SJSA1 (cell line): ENCODE measurements at regions not wholly inside any gene's neighbourhood (a gene's known extent, or its start where the extent isn't known, plus 50 kb on each side); places are given as distances from the start of the nearest gene placed in this dataset.

Experiments used
- DNase-seq, 2 experiments: peaks; one replicate each; pipeline ENCODE4 v3.0.0-alpha.2; 2015 to 2020; ENCODE audit warnings: low spot score in 2 of 2, low read depth in 1 of 2
- H3K27ac ChIP-seq: fragments of 250-450 bp; sonication (Bioruptor Pico); 2 replicates; pipeline ENCODE4 v1.5.1; 2020; ENCODE audit warnings: mild to moderate bottlenecking, moderate library complexity
- H3K27me3 ChIP-seq: fragments of 250-450 bp; sonication (Bioruptor Pico); replicated peaks from 2 replicates; pipeline ENCODE4 v1.5.1; 2020; ENCODE audit warnings: mild to moderate bottlenecking, moderate library complexity
- H3K36me3 ChIP-seq: fragments of 250-450 bp; sonication (Bioruptor Pico); 2 replicates; pipeline ENCODE4 v1.5.1; 2020; ENCODE audit warnings: mild to moderate bottlenecking
- H3K4me1 ChIP-seq: fragments of 250-450 bp; sonication (Bioruptor Pico); replicated peaks from 2 replicates; pipeline ENCODE4 v1.6.1; 2021; ENCODE audit warnings: mild to moderate bottlenecking
- H3K4me3 ChIP-seq: fragments of 250-450 bp; sonication (Bioruptor Pico); 2 replicates; pipeline ENCODE4 v1.5.1; 2020; ENCODE audit warnings: mild to moderate bottlenecking
- H3K9me3 ChIP-seq: fragments of 250-450 bp; sonication (Bioruptor Pico); replicated peaks from 2 replicates; pipeline ENCODE4 v1.5.1; 2020; ENCODE audit warnings: mild to moderate bottlenecking

- Histone ChIP-seq H3K27ac (no peak overlapping the region), H3K4me1 (no peaks in the 10 kb centered on the region), H3K4me3 (no peak overlapping the region), H3K36me3 (no peaks in the 10 kb centered on the region), H3K9me3 (no peaks in the 10 kb centered on the region; the same call in 1 of the 2 replicates), H3K27me3 (no peaks in the 10 kb centered on the region)
- no peak for DNase-seq
Observed at GRCh38 chr4:133000012-133000411, 149.1 kb upstream of the PCDH10 start.

GRCh38 chr4:133003169-133003568 is 145.9 kb upstream of the PCDH10 start:
- no peak overlapping the region for H3K27ac ChIP-seq
- no peaks in the 10 kb centered on the region for H3K27me3 ChIP-seq
- no peak overlapping the region for H3K4me3 ChIP-seq
- no peaks in the 10 kb centered on the region for H3K4me1 ChIP-seq
- H3K9me3 ChIP-seq = no peaks in the 10 kb centered on the region; the same call in 1 of the 2 replicates
- no peaks in the 10 kb centered on the region for H3K36me3 ChIP-seq
- DNase-seq = no peak

- Histone ChIP-seq H3K9me3 (peaks cover 2% of the 10 kb centered on the region; the same call in 1 of the 2 replicates), H3K27ac (no peak overlapping the region), H3K4me3 (no peak overlapping the region), H3K27me3 (no peaks in the 10 kb centered on the region), H3K4me1 (no peaks in the 10 kb centered on the region), H3K36me3 (no peaks in the 10 kb centered on the region)
- no peak for DNase-seq
Observed at GRCh38 chr4:133014473-133015135, 134.5 kb upstream of the PCDH10 start.

- H3K36me3 ChIP-seq = no peaks in the 10 kb centered on the region
- DNase-seq = no peak
- H3K9me3 ChIP-seq = 0 out of 2 replicates have a peak, but pooled peaks cover 2% of the 10 kb centered on the region
- no peak overlapping the region for H3K4me3 ChIP-seq
- no peak overlapping the region for H3K27ac ChIP-seq
- no peaks in the 10 kb centered on the region for H3K4me1 ChIP-seq
- H3K27me3 ChIP-seq = no peaks in the 10 kb centered on the region
Observed at GRCh38 chr4:133045288-133045687, 103.8 kb upstream of the PCDH10 start.

GRCh38 chr4:133046156-133046555 is 102.9 kb upstream of the PCDH10 start:
- H3K36me3 ChIP-seq = no peaks in the 10 kb centered on the region
- H3K9me3 ChIP-seq = 0 out of 2 replicates have a peak, but pooled peaks cover 2% of the 10 kb centered on the region
- DNase-seq = no peak
- H3K4me1 ChIP-seq = no peaks in the 10 kb centered on the region
- no peak overlapping the region for H3K4me3 ChIP-seq
- H3K27ac ChIP-seq = no peak overlapping the region
- no peaks in the 10 kb centered on the region for H3K27me3 ChIP-seq

- Histone ChIP-seq H3K27ac (no peak overlapping the region), H3K4me3 (no peak overlapping the region), H3K27me3 (no peaks in the 10 kb centered on the region), H3K9me3 (0 out of 2 replicates have a peak, but pooled peaks cover 3% of the 10 kb centered on the region), H3K36me3 (no peaks in the 10 kb centered on the region), H3K4me1 (no peaks in the 10 kb centered on the region)
- no peak for DNase-seq
Observed at GRCh38 chr4:133058701-133059100, 90.4 kb upstream of the PCDH10 start.

- Histone ChIP-seq H3K4me3 (no peak overlapping the region), H3K36me3 (no peaks in the 10 kb centered on the region), H3K27me3 (no peaks in the 10 kb centered on the region), H3K9me3 (0 out of 2 replicates have a peak, but pooled peaks cover 3% of the 10 kb centered on the region), H3K27ac (no peak overlapping the region), H3K4me1 (no peaks in the 10 kb centered on the region)
- DNase-seq = no peak
Observed at GRCh38 chr4:133059117-133059516, 90.0 kb upstream of the PCDH10 start.

GRCh38 chr4:133062851-133063250 is 86.2 kb upstream of the PCDH10 start:
- Histone ChIP-seq H3K9me3 (peaks cover 3% of the 10 kb centered on the region; the same call in 1 of the 2 replicates), H3K4me1 (no peaks in the 10 kb centered on the region), H3K27me3 (no peaks in the 10 kb centered on the region), H3K4me3 (no peak overlapping the region), H3K36me3 (no peaks in the 10 kb centered on the region), H3K27ac (no peak overlapping the region)
- DNase-seq = no peak

GRCh38 chr4:133068083-133068482 is 81.0 kb upstream of the PCDH10 start:
- Histone ChIP-seq H3K9me3 (peaks cover under 1% of the 10 kb centered on the region), H3K27ac (no peak overlapping the region), H3K4me1 (no peaks in the 10 kb centered on the region), H3K36me3 (no peaks in the 10 kb centered on the region), H3K27me3 (no peaks in the 10 kb centered on the region), H3K4me3 (no peak overlapping the region)
- DNase-seq = no peak

- DNase-seq = no peak
- H3K27ac ChIP-seq = no peak overlapping the region
- H3K27me3 ChIP-seq = no peaks in the 10 kb centered on the region
- no peaks in the 10 kb centered on the region for H3K36me3 ChIP-seq
- H3K4me1 ChIP-seq = no peaks in the 10 kb centered on the region
- no peaks in the 10 kb centered on the region for H3K9me3 ChIP-seq
- H3K4me3 ChIP-seq = no peak overlapping the region
Observed at GRCh38 chr4:133081246-133081645, 67.8 kb upstream of the PCDH10 start.

- no peaks in the 10 kb centered on the region for H3K27me3 ChIP-seq
- no peaks in the 10 kb centered on the region for H3K9me3 ChIP-seq
- no peaks in the 10 kb centered on the region for H3K36me3 ChIP-seq
- no peak for DNase-seq
- no peak overlapping the region for H3K4me3 ChIP-seq
- no peak overlapping the region for H3K27ac ChIP-seq
- no peaks in the 10 kb centered on the region for H3K4me1 ChIP-seq
Observed at GRCh38 chr4:133084421-133084820, 64.7 kb upstream of the PCDH10 start.

- no peak overlapping the region for H3K4me3 ChIP-seq
- no peaks in the 10 kb centered on the region; the same call in 1 of the 2 replicates for H3K9me3 ChIP-seq
- no peaks in the 10 kb centered on the region for H3K36me3 ChIP-seq
- H3K27ac ChIP-seq = no peak overlapping the region
- DNase-seq = no peak
- no peaks in the 10 kb centered on the region for H3K4me1 ChIP-seq
- H3K27me3 ChIP-seq = no peaks in the 10 kb centered on the region
Observed at GRCh38 chr4:133095591-133095990, 53.5 kb upstream of the PCDH10 start.

GRCh38 chr4:133096972-133097371 is 52.1 kb upstream of the PCDH10 start:
- no peaks in the 10 kb centered on the region for H3K27me3 ChIP-seq
- no peaks in the 10 kb centered on the region for H3K4me1 ChIP-seq
- no peaks in the 10 kb centered on the region; the same call in 1 of the 2 replicates for H3K9me3 ChIP-seq
- H3K4me3 ChIP-seq = no peak overlapping the region
- no peak overlapping the region for H3K27ac ChIP-seq
- DNase-seq = no peak
- no peaks in the 10 kb centered on the region for H3K36me3 ChIP-seq
